ENCODE measurements at regions not wholly inside any gene's neighbourhood (a gene's known extent, or its start where the extent isn't known, plus 50 kb on each side); places are given as distances from the start of the nearest gene placed in this dataset.

DNA sequence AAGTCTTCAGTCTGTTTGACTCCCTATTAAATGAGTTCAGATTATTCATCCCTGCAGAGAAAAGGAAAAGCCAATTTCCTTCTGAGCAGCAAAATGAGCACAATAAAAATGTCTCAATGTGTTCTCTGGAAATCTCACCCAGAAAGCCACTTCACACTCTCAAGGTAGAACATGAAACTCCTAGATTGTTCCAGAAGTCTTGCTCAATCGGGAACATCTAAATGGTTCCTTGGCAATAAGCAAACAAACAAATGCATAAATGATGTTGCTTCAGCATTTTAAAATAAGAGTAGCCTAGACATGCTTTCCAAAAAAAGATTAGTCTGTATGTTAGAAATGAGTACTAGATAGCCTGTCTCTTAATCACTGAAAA is 59.7 kb upstream of the TNFRSF19 start:
- TF ChIP-seq EZH2 (IDR thresholded peaks at IDR 0.05) (no peak), POLR2AphosphoS5 (IDR thresholded peaks at IDR 0.05; ENCODE audit: borderline replicate concordance, low read depth, low read length) (no peak)
